ENCODE measurements at regions not wholly inside any gene's neighbourhood (a gene's known extent, or its start where the extent isn't known, plus 50 kb on each side); places are given as distances from the start of the nearest gene placed in this dataset.
"Not testable (repeated sequence)": the region's sequence is repeated elsewhere in the genome, so short reads cannot be mapped to it uniquely, and the experiment has no call there.

- ATAC-seq, result no peak
Observed at GRCh38 chr7:152949790-152950189, 190.2 kb downstream of the ACTR3B start.

GRCh38 chr7:152956006-152956405 lies 196.5 kb downstream of the ACTR3B start:
- no peak for ATAC-seq

- no peak for ATAC-seq
Observed at GRCh38 chr7:152959610-152960009, 200.1 kb downstream of the ACTR3B start.

- ATAC-seq, result not testable (repeated sequence)
Observed at GRCh38 chr7:152961796-152962195, 202.2 kb downstream of the ACTR3B start.

GRCh38 chr7:152966189-152966588 lies 206.6 kb downstream of the ACTR3B start:
- no peak for ATAC-seq

GRCh38 chr7:152967958-152968357 lies 208.4 kb downstream of the ACTR3B start:
- no peak for ATAC-seq

- ATAC-seq, result no peak
Observed at GRCh38 chr7:152968514-152968913, 209.0 kb downstream of the ACTR3B start.

GRCh38 chr7:152969335-152969734 lies 209.8 kb downstream of the ACTR3B start:
- ATAC-seq, result no peak

GRCh38 chr7:152969839-152970238 lies 210.3 kb downstream of the ACTR3B start:
- no peak for ATAC-seq

GRCh38 chr7:152970481-152970880 lies 210.9 kb downstream of the ACTR3B start:
- no peak for ATAC-seq

- ATAC-seq, result no peak
Observed at GRCh38 chr7:152974577-152974976, 215.0 kb downstream of the ACTR3B start.

GRCh38 chr7:152975076-152975475 lies 215.5 kb downstream of the ACTR3B start:
- ATAC-seq, result no peak

- no peak for ATAC-seq
Observed at GRCh38 chr7:152979376-152979775, 219.8 kb downstream of the ACTR3B start.

- ATAC-seq, result no peak
Observed at GRCh38 chr7:152984421-152984820, 224.9 kb downstream of the ACTR3B start.

- ATAC-seq, result no peak
Observed at GRCh38 chr7:152986376-152986775, 226.8 kb downstream of the ACTR3B start.

GRCh38 chr7:152987656-152988055 lies 228.1 kb downstream of the ACTR3B start:
- ATAC-seq, result no peak

- no peak for ATAC-seq
Observed at GRCh38 chr7:152989889-152990380, 230.4 kb downstream of the ACTR3B start.

GRCh38 chr7:152998420-152998819 lies 238.9 kb downstream of the ACTR3B start:
- ATAC-seq, result no peak

- no peak for ATAC-seq
Observed at GRCh38 chr7:153002115-153002514, 242.6 kb downstream of the ACTR3B start.

GRCh38 chr7:153002572-153002971 lies 243.0 kb downstream of the ACTR3B start:
- ATAC-seq, result no peak

GRCh38 chr7:153004341-153004740 lies 244.8 kb downstream of the ACTR3B start:
- no peak for ATAC-seq

- no peak for ATAC-seq
Observed at GRCh38 chr7:153005750-153006435, 246.3 kb downstream of the ACTR3B start.

- no peak for ATAC-seq
Observed at GRCh38 chr7:153006452-153006851, 246.9 kb downstream of the ACTR3B start.

- ATAC-seq, result no peak
Observed at GRCh38 chr7:153006911-153007310, 247.4 kb downstream of the ACTR3B start.

- no peak for ATAC-seq
Observed at GRCh38 chr7:153010416-153010815, 250.9 kb downstream of the ACTR3B start.

All from esophagus mucosa (tissue), 1 donor.